ENCODE measurements at regions not wholly inside any gene's neighbourhood (a gene's known extent, or its start where the extent isn't known, plus 50 kb on each side); places are given as distances from the start of the nearest gene placed in this dataset.

DNA sequence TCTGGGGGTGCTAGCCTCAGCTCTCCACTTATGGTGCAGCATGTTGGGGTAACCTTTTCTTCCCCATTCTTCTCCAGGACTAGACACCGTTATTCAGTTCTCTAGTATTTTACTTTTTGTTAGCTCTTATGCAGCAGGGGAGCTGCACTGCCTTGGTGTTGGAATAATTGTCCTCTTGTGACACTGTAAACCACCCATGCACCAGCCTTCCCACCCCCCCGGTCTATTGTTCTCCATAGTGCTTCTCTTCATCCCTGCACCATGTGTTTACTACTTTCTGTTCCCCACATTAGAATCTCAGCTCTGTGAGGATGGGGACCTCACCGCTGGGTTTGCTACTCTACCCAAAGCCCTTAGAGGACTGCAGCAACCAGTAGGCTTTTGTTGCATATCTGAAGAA lies 230.7 kb downstream of the RPS24 start:
- TF ChIP-seq, protein P1, sequence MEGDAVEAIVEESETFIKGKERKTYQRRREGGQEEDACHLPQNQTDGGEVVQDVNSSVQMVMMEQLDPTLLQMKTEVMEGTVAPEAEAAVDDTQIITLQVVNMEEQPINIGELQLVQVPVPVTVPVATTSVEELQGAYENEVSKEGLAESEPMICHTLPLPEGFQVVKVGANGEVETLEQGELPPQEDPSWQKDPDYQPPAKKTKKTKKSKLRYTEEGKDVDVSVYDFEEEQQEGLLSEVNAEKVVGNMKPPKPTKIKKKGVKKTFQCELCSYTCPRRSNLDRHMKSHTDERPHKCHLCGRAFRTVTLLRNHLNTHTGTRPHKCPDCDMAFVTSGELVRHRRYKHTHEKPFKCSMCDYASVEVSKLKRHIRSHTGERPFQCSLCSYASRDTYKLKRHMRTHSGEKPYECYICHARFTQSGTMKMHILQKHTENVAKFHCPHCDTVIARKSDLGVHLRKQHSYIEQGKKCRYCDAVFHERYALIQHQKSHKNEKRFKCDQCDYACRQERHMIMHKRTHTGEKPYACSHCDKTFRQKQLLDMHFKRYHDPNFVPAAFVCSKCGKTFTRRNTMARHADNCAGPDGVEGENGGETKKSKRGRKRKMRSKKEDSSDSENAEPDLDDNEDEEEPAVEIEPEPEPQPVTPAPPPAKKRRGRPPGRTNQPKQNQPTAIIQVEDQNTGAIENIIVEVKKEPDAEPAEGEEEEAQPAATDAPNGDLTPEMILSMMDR (IDR thresholded peaks at IDR 0.05), result no peak
- no peak for TF ChIP-seq POLR2A (IDR thresholded peaks at IDR 0.05)

All from testis (tissue), 2 donors.